HepG2 (cell line): ENCODE measurements at regions not wholly inside any gene's neighbourhood (a gene's known extent, or its start where the extent isn't known, plus 50 kb on each side); places are given as distances from the start of the nearest gene placed in this dataset.

Experiments used
- ATAC-seq: fragments of 200-7000 bp; cut with Tn5 transposase; 3 replicates; pipeline ENCODE4 v1.9.1; 2020; ENCODE audit warnings: mild to moderate bottlenecking, moderate library complexity
- BruUV-seq: library from RNA; stranded (reverse); fragments of 400-500 nt; replicated peaks from 2 replicates; lab custom pipeline; 2021; lab: Mats Ljungman, UMichigan
- CTCF ChIA-PET: fragments of 300-600 bp; formaldehyde crosslinking; extraction: SDS; loops from one replicate; lab custom pipeline; 2021; ENCODE audit warnings: low total read pairs, inconsistent platforms, low intra/inter-chr PET ratio; lab: Yijun Ruan, JAX
- POLR2A ChIA-PET: fragments of 350-600 bp; sonication (Branson Sonifier 250); formaldehyde crosslinking; loops from one replicate; lab custom pipeline; 2020; ENCODE audit warnings: antibody characterized with exemption, inconsistent platforms; lab: Yijun Ruan, JAX
- DNase-seq: peaks from one replicate; pipeline ENCODE4 v3.0.0-alpha.2; 2015; ENCODE audit warnings: low spot score
- FAIRE-seq: peaks from 3 replicates; lab custom pipeline; 2011; peaks lifted over from hg19 to GRCh38; lab: Jason Lieb, UNC
- H2AFZ ChIP-seq: one replicate; pipeline ENCODE4 v1.6.1; 2011; ENCODE audit warnings: low read length, inconsistent platforms
- H3K27ac ChIP-seq: fragments of 300-600 bp; 3 replicates; pipeline ENCODE4 v1.8.0; 2011; ENCODE audit warnings: mixed run types, mild to moderate bottlenecking, mixed read lengths, low read length, inconsistent platforms; ENCODE audit not compliant: insufficient read depth; ENCODE audit errors: extremely low read length
- H3K27me3 ChIP-seq, 2 experiments: fragments of 200-600 bp in 1 of 2; 2 replicates in 1 of 2; 3 replicates in 1 of 2; pipeline versions ENCODE4 v1.6.0 to v1.8.0; 2011; ENCODE audit warnings: low read length in 2 of 2, mild to moderate bottlenecking in 2 of 2, moderate library complexity in 2 of 2, inconsistent platforms in 1 of 2; ENCODE audit not compliant: insufficient read depth in 2 of 2, control insufficient read depth in 1 of 2
- H3K36me3 ChIP-seq, 2 experiments: fragments of 200-600 bp in 1 of 2; replicated peaks in 1 of 2; 2 replicates in 1 of 2; 3 replicates in 1 of 2; pipeline versions ENCODE4 v1.5.1 to v1.8.0; 2011; ENCODE audit warnings: low read length in 2 of 2, inconsistent platforms in 1 of 2; ENCODE audit not compliant: insufficient read depth in 2 of 2, control insufficient read depth in 1 of 2
- H3K4me1 ChIP-seq: 2 replicates; pipeline ENCODE4 v1.5.1; 2012; ENCODE audit warnings: low read length, inconsistent platforms; ENCODE audit not compliant: insufficient read depth
- H3K4me2 ChIP-seq: 2 replicates; pipeline ENCODE4 v1.6.0; 2011; ENCODE audit warnings: low read depth, low read length, inconsistent platforms
- H3K4me3 ChIP-seq, 3 experiments: fragments of 200-600 bp in 1 of 3; sonication (generic), shearing (Covaris generic) in 1 of 3; replicated peaks in 1 of 3; 2 replicates each; pipeline ENCODE4 v1.5.1; 2011 to 2016; ENCODE audit warnings: low read length in 3 of 3, inconsistent platforms in 2 of 3, low read depth in 2 of 3, mild to moderate bottlenecking in 2 of 3, control low read depth in 1 of 3, mixed read lengths in 1 of 3; ENCODE audit not compliant: insufficient read depth in 1 of 3
- H3K79me2 ChIP-seq: one replicate; pipeline ENCODE4 v1.6.1; 2011; ENCODE audit warnings: low read length, inconsistent platforms; ENCODE audit not compliant: insufficient read depth
- H3K9ac ChIP-seq: 2 replicates; pipeline ENCODE4 v1.6.0; 2011; ENCODE audit warnings: mild to moderate bottlenecking, low read depth, low read length, inconsistent platforms; ENCODE audit not compliant: insufficient read depth
- H3K9me3 ChIP-seq: 2 replicates; pipeline ENCODE4 v1.5.1; 2012; ENCODE audit warnings: mild to moderate bottlenecking, low read length
- H4K20me1 ChIP-seq: 2 replicates; pipeline ENCODE4 v1.6.0; 2011; ENCODE audit warnings: inconsistent platforms, mild to moderate bottlenecking, low read length, moderate library complexity; ENCODE audit not compliant: insufficient read depth
- FIP1L1 ChIP-seq: fragments of 200-400 bp; formaldehyde crosslinking; IDR thresholded peaks from 2 replicates; pipeline ENCODE4 v1.6.1; 2018; ENCODE audit warnings: low read depth, mild to moderate bottlenecking, low read length, moderate library complexity, borderline replicate concordance; ENCODE audit not compliant: insufficient read depth
- HNF4A ChIP-seq: sonication (generic); formaldehyde crosslinking; IDR thresholded peaks from 2 replicates; pipeline ENCODE4 v1.4.0; 2020; ENCODE audit warnings: missing genetic modification reagents
- LRRFIP1 ChIP-seq: sonication (generic); formaldehyde crosslinking; conservative IDR thresholded peaks from 2 replicates; pipeline ENCODE4 v1.4.0; 2020; ENCODE audit warnings: missing genetic modification reagents
- PHF21A ChIP-seq: sonication (generic); formaldehyde crosslinking; IDR thresholded peaks from 2 replicates; pipeline ENCODE4 v1.5.0; 2020; ENCODE audit warnings: mild to moderate bottlenecking, missing genetic modification reagents
- SP4 ChIP-seq: sonication (generic); formaldehyde crosslinking; IDR thresholded peaks from 2 replicates; pipeline ENCODE4 v1.8.1; 2023; ENCODE audit warnings: mild to moderate bottlenecking, missing genetic modification reagents
- ZNF605 ChIP-seq: sonication (generic); formaldehyde crosslinking; IDR thresholded peaks from 2 replicates; pipeline ENCODE4 v1.8.0; 2022; ENCODE audit warnings: mild to moderate bottlenecking, missing genetic modification reagents
- WGBS: methylation state at CpG from one replicate; pipeline ENCODE4 v1.1.6; 2017; ENCODE audit warnings: low lambda C conversion rate; 5-methylcytosine and 5-hydroxymethylcytosine counted together
- in situ Hi-C: cut with HindIII; loops from 2 replicates; pipeline ENCODE4 v1.10.0; 2017; ENCODE audit warnings: low pct_unique_long_range_greater_than_20kb; ENCODE audit not compliant: extremely low pct_ligation_motif_present
- intact Hi-C: fragments of 100-400 bp; cut with micrococcal nuclease; formaldehyde crosslinking; loops from one replicate; pipeline ENCODE4 v1.10.0; 2022; ENCODE audit not compliant: unreplicated experiment

- H3K36me3 ChIP-seq = no peaks in the 10 kb centered on the region
- H3K4me1 ChIP-seq = peaks cover 13% of the 10 kb centered on the region
- intact Hi-C loops (no loop called here), in situ Hi-C loops (no loop called here)
- TF ChIP-seq LRRFIP1 (CRISPR knock-in tag) (no peak), PHF21A (CRISPR knock-in tag) (0 out of 2 replicates have a peak, but pooled peaks have one; percentile 18), ZNF605 (CRISPR knock-in tag) (no peak), SP4 (CRISPR knock-in tag) (no peak), FIP1L1 (no peak), HNF4A (CRISPR knock-in tag) (no peak)
- H3K27me3 ChIP-seq = peaks cover 0 to 21% of the 10 kb centered on the region in 2 experiments; a peak in 3 of 5 replicates
- no peak overlapping the region for H3K4me3 ChIP-seq
- CTCF ChIA-PET = no interaction called here
- WGBS = 35% methylated on average over 10 of the region's 10 CpGs
- H4K20me1 ChIP-seq = no peaks in the 10 kb centered on the region
- ATAC-seq (no peak; the same call in 2 of the 3 replicates), FAIRE-seq (no peak), DNase-seq (no peak)
- no peaks in the 10 kb centered on the region for H3K9me3 ChIP-seq
- no peak overlapping the region for H3K9ac ChIP-seq
- no peak overlapping the region for H3K27ac ChIP-seq
- H3K79me2 ChIP-seq = no peaks in the 10 kb centered on the region
- POLR2A ChIA-PET = no interaction called here
- no peak overlapping the region for H3K4me2 ChIP-seq
- no peak overlapping the region for H2AFZ ChIP-seq
- BruUV-seq = no TSS peak
Observed at GRCh38 chr6:21398741-21399325, 194.7 kb upstream of the SOX4 start.
